Activated CD8-positive, alpha-beta memory T cell treated with anti-CD3 and anti-CD28 coated beads, Interleukin-2, amount 50 U/mL, for 24 hours (primary cell): ENCODE measurements at regions not wholly inside any gene's neighbourhood (a gene's known extent, or its start where the extent isn't known, plus 50 kb on each side); places are given as distances from the start of the nearest gene placed in this dataset.
"Not testable (repeated sequence)": the region's sequence is repeated elsewhere in the genome, so short reads cannot be mapped to it uniquely, and the experiment has no call there.

Experiments used
- DNase-seq: peaks from one replicate; pipeline ENCODE4 v3.0.0-alpha.2; 2020; ENCODE audit errors: extremely low read depth

DNA sequence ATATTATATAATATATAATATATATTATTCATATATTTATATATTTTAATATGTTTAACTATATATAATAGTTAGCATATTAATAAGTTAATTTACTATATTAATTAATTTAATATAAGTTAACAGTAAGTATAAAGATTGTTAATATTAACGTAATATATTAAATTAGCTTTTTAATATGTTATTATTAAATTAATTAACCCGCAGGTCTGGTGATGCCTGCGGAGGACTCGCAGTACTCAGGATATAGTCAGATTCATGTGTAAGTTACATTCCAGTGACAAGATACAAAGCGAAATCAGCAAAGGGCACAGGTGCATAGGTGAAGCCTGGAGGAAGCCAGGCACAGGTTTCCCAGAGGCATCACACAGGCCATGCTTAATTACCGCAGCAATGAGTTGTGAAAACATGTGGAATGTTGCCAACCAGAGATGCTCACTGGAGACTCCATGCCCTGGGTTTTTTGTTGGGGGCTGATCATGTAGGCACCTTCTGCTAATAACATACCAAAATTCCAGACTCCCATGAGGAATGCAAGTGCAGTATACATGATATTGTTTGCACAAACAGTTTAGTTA, 130.4 kb upstream of the MPHOSPH6 start:
- DNase-seq = no peak

DNA sequence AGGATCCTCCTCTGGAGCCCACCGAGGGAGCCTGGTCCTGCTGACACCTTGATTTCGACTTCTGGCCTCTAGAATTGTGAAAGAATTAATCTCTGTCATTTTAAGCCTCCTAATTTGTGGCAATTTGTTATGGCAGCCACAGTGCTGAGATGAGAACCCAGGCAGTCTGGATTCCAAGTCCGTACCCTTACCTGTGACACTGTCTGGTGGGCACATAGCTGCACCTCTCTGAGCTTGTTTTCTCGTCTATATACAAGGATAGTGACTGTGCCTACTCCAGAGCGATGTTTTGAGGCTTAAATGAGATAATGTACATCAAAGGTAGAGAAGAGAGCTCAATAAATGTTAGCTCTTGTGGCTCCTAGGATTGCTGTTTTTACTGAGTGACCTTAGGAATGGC, 128.4 kb upstream of the MPHOSPH6 start:
- DNase-seq = no peak

DNA sequence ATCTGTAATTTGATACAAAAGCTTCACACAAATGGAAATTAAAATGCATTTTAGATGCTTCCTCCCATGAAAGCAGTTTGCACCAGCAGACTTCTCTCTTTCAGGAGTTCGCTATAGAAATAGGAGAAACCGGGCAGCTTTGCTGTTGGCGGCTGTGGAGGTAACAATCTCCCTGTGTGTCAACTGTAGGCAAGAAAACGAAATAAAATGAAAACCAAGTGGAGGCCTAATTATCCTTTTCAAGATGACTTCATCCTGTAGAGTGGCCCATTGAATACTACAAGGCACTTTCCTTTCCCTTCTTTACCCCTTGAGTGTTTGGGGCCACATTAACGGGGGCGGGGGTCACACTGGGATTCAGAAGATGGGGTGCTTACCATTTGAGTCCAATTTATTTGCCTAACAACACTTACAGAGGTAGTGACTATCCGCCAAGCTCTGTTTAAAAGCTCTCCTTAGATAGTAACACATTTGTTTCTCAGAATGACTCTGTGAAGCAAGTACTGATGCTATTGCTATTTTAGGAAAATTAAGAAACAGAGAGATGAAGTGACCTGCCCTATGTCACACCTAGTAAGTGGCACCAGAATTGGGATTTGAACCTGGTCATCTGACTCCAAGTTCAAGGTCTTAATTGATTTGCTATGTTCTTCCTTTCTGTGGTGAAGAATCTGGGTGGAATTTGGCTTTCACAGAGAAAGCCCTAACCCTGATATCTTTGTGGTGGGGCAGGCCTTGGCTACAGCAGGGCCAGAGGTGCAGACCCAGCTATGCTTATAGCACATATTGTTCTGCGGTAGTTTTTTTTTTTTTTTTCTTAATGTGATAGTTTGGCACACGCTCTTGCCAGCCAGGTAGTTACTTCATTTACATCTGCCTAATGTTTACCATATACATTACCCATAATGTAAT, 125.5 kb upstream of the MPHOSPH6 start:
- DNase-seq = no peak

DNA sequence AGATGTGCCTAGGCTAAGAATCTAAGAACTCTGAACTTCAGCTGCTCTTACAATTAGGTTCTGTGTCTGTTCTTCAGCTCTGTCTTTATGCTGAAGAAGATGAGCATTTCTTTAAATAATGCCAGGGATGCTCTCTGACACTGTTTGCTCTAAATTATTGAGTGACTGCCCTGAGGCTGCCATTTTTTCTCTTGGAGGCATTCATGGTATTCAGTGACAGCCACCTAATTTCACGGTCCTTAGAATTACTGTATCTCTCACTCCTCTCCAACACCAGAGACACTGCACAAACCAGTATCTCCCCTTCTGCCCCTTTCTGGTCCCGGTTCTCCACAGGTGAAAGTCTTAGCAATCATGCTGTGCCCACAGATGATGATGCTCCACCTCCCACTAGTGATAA, 123.6 kb upstream of the MPHOSPH6 start:
- DNase-seq = no peak

- no peak for DNase-seq
These were observed 117.9 kb upstream of the MPHOSPH6 start for GRCh38 chr16:82287937-82288336.

DNA sequence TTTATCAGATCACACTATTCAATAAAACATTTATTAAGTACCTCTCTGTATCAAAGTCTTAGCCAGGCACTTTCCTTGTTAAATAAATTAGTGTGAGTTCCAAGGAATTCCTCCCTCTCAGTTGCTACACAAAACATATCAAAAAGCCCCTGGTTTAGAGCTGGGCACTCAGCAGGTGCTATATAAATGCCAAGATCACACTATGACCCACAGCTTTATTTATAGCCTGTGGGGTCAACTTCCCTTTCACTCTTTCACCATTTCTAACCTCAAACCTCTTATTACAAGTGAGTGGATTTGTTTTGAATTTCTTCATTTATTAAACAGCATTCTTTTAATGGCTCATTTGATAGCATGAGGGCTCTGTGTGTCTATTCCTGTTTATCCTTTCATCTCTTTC, 112.6 kb upstream of the MPHOSPH6 start:
- DNase-seq = no peak

DNA sequence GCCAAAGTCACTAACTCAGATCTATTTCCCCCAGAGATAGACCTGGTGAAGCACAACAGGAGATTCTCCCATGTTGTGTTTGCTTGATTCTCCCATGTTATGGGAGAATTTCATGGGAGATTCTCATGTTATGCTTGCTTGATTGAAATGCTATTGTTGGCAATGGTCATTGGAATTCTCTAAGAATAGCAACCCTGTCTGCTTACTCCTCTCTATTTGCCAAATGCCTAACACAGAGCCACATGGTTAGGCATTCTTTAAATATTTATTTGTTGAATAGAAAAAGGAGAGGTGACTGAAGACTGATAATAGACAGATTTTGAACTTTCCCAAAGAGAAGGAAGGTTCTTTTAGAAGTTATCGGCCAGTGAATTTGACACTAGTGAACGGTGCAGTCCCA, 111.5 kb upstream of the MPHOSPH6 start:
- no peak for DNase-seq

DNA sequence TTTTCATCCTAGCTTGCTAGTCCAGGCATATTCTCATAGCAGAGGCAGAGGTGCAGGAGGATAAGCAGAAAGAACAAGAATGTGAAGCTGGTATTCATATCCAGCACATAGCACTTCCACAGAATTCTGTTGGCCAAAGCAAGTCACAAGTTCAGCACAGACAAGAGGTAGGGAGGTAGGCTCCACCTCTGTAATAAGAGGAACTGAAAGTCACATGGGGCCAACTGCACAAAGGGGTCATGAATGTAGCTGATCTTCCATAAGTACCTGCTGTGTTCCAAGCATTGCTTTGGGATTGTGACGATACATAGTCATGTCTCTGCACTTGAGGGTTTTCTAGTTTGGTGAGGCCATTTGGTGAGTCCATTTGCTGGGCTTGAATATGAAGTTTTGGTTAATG, 110.8 kb upstream of the MPHOSPH6 start:
- DNase-seq = no peak

DNA sequence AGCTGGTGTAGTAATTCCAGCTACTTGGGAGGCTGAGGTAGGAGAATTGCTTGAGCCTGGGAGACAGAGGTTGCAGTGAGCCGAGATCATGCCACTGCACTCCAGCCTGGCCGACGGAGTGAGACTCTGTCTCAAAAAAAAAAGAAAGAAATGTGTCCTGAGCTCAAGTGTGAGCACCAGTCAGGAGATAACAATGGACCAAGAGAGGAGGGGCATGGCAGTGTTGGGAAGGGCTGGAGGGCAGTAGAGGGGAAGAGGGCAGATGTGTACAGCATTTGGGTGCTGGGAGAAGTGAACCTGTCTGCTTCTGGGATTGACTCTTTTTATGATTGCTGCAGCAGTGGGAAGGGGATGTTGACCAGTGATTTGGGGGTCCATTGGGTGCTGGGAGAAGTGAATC, 105.3 kb upstream of the MPHOSPH6 start:
- DNase-seq = not testable (repeated sequence)

DNA sequence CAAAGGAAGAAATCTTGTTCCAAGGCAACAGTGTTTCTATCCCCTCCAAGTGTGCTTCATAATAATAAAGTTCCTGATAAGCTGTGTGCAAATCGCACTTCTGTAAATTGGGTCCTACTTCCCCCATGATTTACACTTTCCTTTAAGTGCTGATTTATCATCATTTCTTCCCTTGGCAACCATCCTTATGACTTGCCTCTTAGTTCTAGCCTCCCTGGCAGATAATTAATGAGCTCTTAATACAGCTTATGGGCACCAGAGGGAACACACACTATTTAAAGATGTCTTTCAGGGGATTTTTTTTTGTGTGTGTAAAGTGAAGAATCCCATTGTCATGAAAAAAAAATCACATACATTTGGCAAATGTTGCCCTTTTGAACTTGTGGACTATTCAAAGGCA, 101.6 kb upstream of the MPHOSPH6 start:
- DNase-seq = no peak

GRCh38 chr16:82267675-82268074, 97.7 kb upstream of the MPHOSPH6 start:
- not testable (repeated sequence) for DNase-seq

DNA sequence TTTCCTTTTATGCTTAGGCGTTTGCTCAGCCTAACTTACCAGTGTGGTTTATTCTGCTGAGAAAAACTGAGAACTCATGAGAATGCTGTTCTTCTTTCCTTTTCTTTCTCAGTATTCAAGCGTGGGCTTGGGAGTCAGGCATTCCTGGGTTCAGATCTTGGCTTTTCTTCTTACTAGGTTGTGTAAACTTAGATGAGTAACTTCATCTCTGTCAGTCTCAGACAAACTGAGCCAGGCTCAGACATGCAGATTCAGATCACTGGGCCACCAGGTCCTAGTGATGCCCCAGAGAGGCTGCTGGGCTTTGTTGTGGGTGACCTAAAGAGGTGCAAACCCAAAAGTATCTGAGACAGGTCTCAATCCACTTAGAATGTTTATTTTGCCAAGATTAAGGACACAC, 95.8 kb upstream of the MPHOSPH6 start:
- DNase-seq = no peak

- DNase-seq = no peak
These were observed 94.7 kb upstream of the MPHOSPH6 start for GRCh38 chr16:82264756-82265155.

DNA sequence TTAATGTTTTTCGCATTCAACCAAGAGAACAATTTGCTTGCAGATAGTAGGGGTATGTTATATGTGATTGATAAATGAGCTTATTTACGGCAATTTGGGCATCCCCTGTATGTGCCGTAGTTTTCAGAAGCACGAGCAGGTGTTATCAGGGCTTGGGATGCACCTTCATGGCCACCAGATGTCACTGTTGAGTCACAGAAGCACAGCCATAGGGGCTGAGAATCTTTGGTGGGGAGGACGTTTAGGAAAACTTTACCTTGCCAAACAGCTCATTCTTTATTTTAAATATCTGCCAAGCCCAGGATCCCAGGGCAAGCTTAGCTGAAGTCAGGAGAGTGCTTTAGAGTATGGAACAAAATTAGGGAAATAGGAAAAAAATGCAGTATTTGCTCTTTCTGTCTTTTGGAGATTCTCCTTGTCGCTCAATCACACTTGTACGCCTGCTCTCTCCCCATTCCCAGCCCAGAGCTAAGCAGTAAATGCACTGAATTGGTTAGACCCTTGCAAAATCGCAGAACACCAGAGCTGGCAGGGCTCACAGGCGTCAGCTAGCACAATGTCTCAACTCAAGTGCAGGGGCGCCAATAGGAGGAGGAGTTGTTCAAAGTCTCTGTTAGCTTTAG, 93.6 kb upstream of the MPHOSPH6 start:
- DNase-seq = peak; percentile 8

DNA sequence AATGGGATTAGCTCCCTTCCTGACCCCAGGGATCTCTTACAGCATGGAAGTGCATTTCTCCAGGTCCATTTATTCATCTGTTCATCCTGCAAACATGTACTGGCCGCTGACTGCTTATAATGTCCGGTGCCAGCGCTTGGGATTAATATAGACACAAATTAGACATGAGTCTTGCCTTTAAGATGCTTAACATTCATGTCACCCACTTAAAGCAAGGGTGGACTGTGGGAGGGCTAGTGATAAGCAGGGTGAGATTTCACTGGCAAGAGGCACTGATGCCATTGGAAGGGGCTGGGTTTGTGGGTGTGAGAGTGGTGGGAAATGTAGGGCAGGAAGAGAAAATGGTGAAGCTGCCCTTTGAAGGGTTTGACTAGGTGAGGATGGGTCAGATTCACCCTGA, 92.2 kb upstream of the MPHOSPH6 start:
- no peak for DNase-seq

- DNase-seq = no peak
These were observed 90.3 kb upstream of the MPHOSPH6 start for GRCh38 chr16:82260212-82260795.

- no peak for DNase-seq
These were observed 89.7 kb upstream of the MPHOSPH6 start for GRCh38 chr16:82259731-82260130.

- DNase-seq = no peak
These were observed 88.0 kb upstream of the MPHOSPH6 start for GRCh38 chr16:82257990-82258389.

DNA sequence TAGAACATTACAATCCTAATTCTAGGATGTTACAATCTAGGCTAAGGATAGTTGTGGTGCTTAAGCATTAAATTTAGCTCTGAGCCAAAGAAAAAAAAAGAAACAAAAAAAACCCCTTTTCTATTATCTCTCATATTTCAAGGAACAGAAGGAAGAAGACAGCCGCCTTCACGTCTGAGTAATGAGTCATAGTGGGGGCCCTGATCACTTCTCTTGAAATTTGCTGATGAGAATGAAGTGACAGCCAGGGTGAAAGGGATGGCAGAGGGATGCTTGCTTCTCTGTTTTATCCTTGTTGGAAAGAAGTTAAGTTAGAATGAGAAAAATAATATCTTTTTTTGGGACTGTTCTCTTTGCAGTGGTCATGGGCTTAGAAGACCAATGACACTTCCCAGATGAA, 82.6 kb upstream of the MPHOSPH6 start:
- no peak for DNase-seq

DNA sequence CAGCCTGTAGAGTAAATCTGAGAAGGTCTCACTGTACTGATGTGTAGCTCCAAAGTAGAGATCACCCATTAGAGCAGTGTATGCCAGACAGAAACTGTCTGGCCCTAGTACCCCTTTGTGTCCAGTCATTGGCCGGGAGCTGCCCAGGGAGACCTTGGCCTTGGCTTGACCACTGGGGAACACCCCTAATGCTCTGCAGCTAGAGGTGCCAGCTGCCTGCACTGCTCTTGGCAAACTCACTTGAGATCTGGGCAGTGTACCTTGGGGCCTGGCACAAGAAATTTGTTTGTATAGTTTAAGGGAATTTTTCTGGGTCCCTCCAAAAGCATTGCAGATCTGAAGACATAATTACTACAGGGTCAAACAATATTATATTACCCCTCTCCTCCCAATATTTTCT, 78.7 kb upstream of the MPHOSPH6 start:
- DNase-seq = no peak

GRCh38 chr16:82248012-82248656, 78.1 kb upstream of the MPHOSPH6 start:
- no peak for DNase-seq

DNA sequence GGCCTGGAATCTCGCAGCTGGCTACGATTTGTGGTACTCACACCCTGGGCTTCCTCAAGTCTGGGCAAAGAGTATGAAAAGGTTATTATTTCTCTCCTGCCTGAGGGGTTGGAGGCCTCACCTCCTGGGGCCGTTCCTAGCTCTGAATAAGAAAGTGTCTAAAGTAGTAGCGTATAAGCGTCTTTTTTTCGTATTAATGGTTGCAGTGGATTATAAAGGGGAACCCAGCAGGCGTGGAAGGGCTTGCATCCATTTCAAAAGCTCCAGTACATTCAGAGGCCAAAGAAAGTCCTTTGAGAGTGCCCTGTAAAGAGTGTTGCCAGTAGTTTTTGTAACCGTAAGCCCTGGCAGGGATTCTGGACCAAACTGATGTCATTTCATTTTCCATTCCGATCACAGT, 72.2 kb upstream of the MPHOSPH6 start:
- no peak for DNase-seq
